ENCODE measurements at regions not wholly inside any gene's neighbourhood (a gene's known extent, or its start where the extent isn't known, plus 50 kb on each side); places are given as distances from the start of the nearest gene placed in this dataset.
A peak's percentile ranks its signal among the peaks of the same experiment; 100 is the strongest.

DNA sequence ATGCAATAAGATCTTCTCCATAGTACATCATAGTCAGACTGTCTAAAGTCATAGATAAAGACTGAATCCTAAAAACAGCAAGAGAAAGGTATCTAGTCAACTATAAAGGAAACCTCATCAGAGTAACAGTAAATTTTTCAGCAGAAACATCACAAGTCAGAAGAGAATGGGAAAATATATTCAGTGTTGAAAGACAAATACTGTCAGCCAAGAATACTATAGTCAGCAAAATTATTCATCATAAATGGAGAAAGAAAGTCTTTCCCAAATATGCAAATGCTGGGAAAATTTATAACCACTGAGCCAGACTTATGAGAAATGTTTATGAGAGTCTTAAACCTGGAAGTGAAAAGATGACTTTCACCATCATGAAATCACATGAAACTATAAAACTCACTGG is 136.7 kb downstream of the KDR start:
- no peak for DNase-seq (ENCODE audit: low read depth)

DNA sequence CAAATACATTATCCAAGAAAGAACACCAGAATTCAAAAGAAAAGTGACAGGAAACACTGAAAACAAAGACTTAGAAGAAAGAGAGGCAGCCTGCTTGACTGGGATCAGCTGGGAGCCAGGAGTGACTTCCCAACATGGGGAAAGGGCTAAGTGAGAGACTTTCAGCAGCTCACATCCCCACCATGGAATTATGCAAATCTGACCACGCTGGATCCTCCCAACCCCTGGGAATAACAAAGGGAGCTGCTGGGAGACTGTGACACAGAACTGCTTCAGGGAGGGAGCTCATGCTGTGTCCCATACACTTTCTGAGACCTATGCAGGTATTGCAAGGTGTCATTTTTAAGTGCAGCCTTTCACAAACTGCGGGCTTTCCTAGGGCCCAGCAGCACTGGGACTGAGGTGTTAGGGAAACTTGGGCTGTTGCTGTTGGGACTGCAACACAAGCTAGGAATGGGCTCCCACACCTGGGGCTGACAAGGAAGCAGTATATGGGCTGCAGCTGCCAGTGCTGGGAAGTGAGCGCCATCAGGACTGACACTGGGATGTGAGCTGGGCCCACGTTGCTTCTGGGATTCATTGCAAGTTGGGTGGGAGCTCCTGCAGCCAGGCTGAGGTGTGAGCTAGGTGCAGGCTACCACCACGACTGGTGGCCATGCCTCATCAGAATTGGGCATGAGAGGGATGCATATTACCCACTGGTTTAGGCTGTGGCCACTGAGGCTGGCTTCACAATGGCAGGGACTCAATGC is 139.1 kb downstream of the KDR start:
- no peak for DNase-seq (ENCODE audit: low read depth)

DNA sequence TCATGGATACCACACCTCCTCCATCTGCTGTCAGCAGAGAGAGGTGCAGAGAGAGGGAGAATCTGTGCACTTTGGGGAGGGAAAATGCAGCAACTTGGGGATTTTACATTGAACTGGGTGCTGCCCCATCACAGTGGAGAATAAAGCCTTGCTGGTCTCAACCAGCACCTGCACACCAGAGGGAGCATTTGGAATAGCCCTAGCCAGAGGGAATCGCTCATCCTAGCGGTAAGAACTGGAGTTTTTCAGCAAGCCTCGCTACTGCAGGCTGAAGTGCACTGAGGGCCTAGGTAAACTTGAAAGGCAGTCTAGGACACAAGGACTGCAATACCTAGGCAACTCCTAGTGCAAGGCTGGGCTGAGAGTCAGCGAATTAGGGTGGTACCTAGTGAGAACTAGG is 148.7 kb downstream of the KDR start:
- DNase-seq (ENCODE audit: low read depth): no peak

DNA sequence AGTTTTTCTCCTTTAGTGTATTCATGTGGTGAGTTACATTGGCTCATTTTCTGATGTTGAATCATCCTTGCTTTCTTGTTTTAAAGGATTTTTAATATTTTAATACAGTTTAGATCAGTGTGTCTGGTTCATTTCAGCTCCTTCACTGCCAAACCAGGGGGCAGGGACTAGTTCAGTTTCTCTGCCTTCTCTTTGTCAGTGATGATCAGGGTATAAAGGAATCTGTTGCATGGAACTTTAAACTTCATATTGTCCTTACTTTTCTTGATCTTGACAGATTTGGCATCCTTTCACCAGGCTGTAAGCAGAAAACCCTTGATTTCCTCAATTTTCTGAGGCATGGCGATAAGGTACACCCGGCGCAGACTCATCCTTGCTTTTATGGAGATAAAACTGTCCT is 149.4 kb downstream of the KDR start:
- DNase-seq (ENCODE audit: low read depth): no peak

DNA sequence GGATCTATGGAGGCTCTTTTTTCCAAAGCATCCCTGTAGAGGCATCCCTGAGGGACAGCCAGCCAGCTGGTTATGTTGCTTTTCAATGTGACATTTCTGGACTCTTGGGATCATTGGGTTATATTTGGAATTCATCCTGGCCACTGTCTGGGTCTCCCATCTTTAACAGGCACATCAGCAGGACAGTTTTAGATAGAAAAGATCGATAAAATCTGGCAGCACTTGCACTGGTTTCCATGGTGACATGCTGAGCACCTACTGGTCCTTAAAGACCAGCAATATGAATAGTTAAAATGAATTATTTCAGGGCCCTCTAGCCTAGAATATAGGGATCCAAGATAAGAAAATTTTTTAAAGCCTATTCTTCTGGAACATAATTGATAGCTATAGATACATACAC is 151.6 kb downstream of the KDR start:
- DNase-seq (ENCODE audit: low read depth): no peak

DNA sequence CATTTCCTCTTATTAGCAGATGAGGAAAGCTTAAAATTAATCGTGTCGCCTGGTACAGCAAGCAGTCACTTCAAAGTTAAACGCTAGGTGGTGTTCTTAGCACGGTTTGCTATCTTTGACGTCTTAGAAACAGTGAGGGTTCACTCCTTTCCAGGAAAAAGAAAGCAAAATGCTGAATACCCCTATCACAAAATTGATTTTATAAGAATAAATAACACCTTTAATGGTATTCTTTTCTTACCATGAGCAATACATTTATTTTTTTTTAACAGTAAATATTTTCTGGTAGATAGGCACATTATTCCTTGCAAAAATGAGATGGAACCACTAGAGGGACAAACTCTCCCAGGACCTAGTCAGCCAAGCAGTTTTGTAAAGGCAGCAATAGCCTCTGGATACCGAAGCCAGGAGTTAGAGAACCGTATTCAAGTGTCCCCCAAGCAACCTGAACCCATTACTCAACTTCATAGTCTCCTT is 153.9 kb downstream of the KDR start:
- DNase-seq (ENCODE audit: low read depth): no peak

DNA sequence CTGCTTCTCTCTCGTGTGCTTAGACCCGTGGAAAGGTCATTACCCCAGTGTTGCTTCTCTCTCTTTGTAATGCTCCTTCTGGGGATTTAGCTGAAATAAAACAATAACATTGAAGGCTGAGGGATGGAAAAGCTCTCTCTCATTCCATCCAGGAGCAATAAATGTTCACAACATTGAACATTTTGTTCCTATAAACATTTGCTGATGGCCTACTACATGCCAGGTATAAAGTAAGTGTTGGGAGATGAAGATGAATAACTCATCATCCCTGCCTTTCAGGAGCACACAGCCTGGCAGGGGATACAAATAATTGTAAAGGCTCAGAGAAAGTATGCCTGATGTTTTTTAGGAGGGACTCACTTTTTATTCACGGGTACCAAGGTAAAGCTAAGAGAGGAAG is 158.1 kb downstream of the KDR start:
- DNase-seq (ENCODE audit: low read depth): no peak

DNA sequence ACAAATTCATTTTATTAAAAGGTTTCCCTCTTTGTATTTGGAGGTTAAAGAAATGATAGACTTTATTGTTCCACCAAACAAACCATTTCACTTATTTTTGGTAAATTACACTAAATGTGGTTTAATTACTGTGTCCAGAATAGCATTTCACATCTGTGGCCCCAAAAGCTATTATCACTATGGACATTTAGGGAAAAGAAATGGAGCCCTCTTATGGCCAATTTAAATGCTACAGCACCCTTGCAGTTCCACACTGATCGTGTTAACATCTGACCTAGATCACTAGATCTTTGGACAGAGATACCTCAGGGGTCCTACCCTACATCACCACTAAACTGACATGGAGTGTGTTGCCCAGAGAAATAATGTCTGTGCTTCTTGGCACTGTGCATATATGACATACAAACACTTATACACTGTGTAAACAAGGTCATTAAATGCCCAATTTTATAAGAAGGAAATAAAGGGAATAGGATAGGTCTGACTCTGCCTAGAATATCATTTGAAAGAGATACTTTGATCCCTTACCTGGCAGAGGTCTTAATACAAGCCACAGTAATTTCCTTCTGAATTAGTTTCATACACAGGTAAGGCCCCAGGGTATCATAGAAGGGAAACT is 163.9 kb downstream of the KDR start:
- DNase-seq (ENCODE audit: low read depth): no peak

DNA sequence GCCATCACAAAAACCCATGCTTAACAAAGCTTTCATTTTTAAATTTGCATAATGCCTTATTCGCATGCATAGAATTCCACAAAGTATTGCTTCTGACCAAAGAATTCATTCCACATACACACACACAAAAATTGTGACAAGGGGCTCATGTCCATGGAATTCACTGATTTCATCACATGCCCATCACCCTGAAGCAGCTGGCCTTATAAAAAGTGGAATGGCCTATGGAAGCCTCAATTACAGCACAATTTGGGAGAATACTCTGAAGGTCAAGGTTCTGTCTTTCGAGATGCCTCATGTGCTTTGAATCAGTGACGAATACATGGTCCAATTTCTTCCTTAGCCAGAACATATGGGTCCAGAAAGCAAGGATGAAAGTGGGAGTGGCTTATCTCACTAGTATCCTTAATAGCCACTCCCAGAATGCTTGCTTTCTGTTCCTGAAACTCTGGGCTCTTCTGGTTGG is 165.7 kb downstream of the KDR start:
- no peak for DNase-seq (ENCODE audit: low read depth)

DNA sequence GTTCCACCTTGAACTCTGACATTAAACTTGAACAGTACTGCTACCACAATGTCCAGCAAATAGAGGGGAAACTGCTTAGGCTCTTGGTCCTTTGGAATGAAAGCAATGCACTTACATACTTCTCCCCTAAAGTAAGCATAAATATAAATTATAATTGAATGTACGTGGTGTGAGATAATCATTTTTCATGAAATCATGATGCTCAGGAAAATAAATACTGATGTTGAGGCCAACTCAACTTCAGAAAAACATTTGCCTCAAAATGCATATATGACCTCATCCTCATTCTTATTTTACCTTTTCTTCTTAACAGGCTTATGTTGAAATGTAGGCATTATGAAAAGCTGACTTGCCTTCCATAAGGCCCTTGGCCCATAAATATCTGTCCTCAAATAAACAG is 166.3 kb downstream of the KDR start:
- DNase-seq (ENCODE audit: low read depth): no peak

DNA sequence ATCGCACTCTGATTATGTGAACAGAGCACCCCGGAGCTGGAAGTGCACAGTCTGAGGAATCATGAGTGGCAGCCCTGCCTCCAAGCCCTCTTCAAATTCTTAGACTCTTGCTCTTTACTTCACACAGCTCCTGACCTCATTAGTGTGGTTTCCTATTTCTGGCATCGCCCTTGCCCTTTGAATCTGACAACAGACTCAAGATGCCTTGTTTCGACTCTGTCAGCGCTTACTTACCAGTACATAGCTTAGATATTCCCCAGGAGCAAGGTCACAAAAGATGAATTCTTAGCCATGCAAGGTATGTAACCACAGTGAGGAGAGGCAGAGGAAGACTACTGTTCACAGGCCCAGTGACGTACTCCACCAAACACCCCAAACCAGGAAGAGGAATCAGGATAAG is 167.2 kb downstream of the KDR start:
- DNase-seq (ENCODE audit: low read depth): no peak

DNA sequence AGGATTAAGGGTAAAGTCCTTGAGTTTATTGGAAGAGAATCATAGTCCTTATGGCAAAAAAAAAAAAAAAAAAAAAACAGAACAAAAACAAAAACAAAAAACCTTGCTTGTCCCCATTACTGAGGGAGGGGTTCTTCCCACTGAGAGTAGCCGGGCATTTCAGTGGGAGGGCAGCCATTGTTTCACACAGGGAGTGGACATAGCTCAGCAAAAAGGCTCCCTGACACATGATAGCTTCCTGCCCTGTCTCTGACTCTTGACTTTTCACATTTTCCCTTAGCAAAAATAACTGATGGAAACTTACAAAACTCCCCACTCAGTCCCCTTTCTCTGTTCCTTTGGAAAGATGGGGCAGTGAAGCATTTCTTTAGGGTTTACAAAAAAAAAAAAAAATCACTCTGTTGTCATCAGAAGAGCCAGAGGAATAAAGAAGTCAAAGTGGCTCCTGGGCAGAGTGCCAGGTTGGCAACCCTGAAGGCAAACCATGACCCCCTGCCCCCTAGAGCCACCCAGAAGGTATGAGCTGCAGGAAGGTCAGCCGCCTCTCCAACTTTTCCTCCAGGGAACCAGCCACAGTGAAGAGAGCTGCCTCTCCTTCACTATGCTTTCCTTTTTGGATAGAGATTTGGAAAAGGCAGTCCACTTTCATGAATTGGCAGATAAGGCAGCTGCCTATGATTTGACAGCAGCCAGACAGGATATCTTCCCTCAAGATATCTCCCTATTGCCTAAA is 170.6 kb downstream of the KDR start:
- DNase-seq (ENCODE audit: low read depth): no peak

DNA sequence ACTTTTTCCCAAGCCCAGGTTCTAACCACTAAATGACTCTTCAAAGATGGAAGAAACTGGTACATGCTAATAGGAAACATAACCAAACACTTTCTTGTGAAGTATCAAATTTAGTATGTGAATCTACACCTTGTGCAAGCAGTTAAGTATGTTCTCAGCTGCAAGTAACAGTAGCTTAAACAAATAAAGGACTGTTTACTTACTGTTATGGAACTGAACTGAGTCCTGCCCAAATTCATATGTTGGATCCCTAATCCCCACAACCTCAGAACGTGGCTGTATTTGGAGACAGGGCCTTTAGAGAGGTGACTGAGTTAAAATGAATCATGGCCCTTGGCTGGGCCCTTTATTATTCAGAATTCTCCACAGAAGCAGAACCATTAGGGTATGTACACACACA is 178.7 kb downstream of the KDR start:
- no peak for DNase-seq (ENCODE audit: low read depth)

DNA sequence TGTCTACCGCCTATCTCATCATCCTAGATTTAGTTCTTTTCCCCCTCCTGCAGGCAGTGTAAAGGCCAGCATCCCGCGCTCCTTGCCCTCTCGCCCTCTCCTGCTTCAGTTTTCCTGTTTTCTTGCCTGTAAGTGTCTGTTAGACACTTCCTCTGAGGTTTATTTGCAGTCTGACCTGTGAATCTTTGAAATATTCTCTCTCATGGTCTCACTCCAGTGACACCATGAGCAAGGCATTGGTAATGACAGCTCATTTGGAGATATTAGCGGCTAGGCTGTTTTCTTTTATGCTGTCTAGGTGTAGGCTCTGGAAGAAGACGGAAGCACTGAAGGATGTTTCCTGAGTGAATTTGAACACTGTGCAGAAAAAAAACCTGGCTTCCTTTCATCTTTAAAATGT is 179.6 kb downstream of the KDR start:
- no peak for DNase-seq (ENCODE audit: low read depth)

DNA sequence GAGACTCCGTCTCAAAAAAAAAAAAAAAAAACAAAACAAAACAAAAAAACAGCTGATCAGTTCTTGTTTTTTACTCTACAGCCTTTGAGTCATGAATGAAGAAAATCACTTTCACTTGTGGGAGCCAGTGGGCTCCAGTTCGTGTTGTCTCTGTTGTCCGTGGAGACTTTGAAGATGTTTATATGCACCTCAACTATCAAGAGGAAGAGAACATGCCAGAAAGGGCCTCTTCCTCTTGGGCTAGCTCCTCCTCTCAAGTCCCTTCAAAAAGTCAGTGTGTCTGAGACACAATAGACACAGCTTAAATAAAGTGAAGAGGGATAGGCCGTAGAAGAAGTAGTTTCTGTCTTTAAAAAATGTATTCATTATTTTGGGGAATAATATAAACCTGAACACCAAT is 182.7 kb downstream of the KDR start:
- DNase-seq (ENCODE audit: low read depth): peak; percentile 3

DNA sequence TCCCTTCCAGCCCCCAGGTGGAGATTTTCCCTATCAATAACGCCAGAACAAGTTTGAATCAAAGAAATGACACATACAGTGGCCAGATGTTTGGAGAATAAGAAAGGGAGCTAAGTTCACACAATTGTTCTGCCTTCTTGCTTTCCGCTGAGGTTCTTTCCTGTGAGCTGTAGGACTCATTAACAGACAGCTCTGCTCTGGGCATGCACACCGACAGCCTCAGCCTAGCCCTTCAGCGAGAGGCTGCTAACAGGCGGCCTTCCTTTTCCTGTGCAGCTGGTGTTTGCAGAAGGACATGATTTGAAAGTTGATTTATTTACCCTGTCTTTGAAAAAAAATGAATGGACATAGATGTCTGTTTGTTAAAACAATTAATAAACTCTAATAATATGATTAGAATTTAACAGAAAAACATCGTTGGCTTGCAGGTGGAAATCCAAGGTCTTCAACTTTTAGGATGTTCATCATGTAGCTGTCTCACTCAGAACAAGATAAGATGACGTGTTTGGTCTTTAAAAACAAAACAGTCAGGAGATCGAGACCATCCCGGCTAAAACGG is 183.3 kb downstream of the KDR start:
- no peak for DNase-seq (ENCODE audit: low read depth)

DNA sequence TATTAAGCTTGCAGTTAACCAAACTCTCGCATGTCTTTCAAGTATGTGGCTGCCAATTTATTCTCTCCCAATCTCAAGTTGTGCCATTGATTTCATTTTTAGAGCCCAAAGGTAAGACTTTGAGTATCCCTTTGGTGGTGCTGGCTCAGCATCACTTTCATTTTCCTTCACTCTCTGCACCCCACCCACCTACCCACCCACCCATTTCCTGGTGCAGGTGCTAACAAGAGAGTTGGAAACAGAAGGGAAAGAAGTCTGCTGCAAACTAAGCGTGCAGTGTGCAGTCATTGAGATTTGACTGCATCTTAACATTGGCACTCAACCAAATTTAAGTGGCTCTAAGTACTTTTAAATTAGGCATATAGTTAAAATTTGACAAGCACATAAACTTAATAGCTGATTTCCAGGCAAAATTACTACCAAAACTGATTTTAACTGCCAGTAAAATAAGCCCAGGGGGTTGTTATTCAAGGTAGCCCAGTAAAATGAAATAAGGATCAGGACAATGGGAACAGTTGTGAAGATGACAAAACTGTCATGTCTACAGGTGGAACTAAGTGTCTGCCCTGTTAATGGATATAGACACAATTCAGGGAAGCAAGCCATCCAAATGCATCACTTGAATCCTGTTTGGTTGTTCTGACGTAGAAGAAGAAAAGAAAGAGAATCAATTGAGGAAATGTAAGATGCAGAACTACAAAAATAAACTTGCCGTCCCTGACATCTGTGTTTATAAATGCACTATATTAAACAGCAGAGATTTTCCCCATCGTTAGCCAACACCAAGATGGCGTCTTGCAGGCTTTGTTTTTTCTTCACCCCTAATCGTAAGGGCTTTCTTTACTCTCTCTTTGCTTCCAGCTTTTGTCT is 184.2 kb downstream of the KDR start:
- DNase-seq (ENCODE audit: low read depth): no peak

DNA sequence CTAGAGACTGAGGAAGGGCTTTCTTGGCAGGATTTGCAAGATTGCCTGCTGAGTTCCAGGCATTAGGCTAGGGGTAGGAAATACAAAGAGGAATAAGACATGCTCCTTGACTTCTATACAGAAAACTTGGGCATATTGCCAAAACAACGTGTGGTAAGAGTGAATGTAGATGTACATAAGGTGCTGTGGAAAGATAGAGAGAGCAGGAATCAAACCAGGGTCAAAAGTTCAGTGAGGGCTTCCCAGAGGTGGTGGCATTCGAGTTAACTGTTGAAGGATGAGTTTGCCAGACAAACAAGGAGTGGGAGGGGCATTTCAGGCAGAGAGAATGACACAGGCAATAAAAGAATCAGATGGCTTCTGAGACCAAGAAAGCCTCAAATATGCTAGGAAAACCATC is 187.9 kb downstream of the KDR start:
- DNase-seq (ENCODE audit: low read depth): no peak

DNA sequence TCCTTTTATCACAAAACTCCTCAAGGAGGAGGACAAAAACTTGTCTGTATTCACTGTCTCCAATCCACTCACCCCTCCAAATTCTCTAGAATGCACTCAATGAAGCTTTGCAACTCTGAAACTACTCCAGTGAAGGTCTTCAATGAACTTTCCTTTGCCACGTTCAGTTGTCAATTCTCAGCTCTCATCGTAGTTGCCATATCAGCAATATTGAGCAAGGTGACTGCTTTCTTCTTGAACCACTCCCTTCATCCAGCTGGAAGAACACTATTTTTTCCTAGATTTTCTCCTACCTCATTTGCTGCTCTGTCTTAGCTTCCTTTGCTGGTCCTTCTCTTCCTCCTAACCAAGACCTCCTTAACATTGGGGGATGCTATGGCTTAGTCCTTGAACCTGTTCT is 191.8 kb downstream of the KDR start:
- DNase-seq (ENCODE audit: low read depth): no peak

DNA sequence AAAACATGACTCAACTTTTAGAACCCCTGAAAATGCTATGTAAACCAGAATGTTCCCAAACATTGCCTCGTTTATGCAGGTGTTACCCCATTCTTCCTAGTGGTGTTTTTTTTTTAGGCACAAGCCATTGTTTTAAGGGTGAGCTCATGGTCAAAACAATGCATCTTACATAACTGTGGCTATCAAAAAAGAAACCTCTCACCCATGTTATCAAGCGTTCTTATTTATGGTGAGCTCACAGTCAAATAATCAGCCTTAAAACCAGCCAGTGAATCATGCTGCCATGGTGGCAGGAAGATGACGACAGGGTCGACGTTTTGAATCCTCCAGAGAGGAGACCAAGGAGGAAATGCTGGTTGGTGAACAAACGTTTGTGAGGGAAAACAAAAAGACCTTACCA is 195.2 kb downstream of the KDR start:
- DNase-seq (ENCODE audit: low read depth): no peak

DNA sequence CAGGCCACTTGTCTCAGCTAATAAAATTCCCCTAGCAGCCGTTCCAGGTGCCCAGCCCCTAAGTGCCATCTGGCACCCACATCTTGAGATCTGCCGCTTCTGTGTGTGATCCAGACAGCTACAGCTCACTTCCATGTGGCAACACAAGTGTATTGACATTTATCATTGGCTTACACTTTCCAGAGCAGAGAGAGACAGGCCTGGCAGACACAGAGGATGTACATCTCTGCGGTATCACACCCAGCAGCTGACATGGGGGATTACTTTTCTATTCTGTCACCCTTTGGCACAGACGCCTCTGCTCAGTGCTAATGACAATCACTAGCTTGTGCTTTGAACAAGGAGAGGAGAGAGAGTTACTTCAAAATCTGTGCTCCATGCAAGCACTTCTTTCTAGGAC is 195.9 kb downstream of the KDR start:
- DNase-seq (ENCODE audit: low read depth): no peak

DNA sequence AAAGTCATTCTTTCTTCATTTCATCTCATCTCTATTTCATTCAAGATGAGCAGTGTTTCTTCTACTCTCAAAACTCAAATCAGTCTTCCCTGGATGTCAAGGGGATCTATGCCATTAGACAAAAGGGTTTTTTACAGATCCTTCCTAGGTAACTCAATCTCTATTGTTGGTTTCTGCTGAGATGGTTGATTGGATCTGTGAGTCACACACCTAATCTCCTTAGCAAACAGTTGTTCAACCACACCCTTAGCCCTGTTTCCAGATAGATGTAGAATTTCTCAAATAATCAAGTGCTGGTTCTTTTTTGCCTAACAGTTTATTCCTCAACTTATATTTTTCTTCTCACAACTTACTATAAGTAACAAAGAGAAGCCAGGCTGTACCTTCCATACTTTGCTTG is 200.5 kb downstream of the KDR start:
- no peak for DNase-seq (ENCODE audit: low read depth)

Data from T-helper 22 cell (primary cell).